ENCODE measurements at regions not wholly inside any gene's neighbourhood (a gene's known extent, or its start where the extent isn't known, plus 50 kb on each side); places are given as distances from the start of the nearest gene placed in this dataset.

DNA sequence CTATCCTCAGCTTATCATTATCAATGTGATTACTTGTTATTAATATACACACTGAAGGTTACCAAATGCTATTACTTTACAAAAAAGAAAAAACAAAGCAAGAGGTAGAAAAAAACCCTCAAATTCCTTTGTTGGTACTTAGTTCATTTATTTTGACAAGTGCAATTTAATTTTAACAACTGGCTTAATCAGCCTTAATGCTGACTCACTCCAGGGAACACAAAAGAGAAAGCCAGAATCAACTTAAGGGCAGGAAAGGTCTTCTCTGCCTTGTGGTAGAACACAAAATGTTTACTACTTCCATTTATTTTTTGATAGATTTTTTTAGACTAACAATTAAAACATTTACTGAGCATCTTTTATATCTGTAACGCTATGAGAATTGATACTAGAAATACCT lies 417.1 kb downstream of the PCDH17 start:
- no peak for DNase-seq (ENCODE audit: low read depth in 2 of 2)

DNA sequence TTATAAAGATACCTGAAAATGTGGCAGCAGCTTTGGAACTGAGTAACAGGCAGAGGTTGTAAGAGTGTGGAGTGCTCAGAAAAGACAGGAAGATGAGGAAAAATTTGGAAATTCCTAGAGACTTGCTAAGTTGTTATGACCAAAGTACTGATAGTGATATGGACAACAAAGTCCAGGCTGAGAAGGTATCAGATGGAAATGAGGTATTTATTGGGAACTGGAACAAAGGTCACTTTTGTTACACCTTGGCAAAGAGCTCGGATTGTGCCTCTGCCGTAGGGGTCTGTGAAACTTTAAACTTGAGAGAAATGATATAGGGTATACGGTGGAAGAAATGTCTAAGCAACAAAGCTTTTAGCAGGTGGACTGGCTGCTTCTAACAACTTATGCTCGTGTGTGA lies 419.9 kb downstream of the PCDH17 start:
- DNase-seq (ENCODE audit: low read depth in 2 of 2) = no peak

GRCh38 chr13:58051807-58052375 lies 420.3 kb downstream of the PCDH17 start:
- no peak for DNase-seq (ENCODE audit: low read depth in 2 of 2)

DNA sequence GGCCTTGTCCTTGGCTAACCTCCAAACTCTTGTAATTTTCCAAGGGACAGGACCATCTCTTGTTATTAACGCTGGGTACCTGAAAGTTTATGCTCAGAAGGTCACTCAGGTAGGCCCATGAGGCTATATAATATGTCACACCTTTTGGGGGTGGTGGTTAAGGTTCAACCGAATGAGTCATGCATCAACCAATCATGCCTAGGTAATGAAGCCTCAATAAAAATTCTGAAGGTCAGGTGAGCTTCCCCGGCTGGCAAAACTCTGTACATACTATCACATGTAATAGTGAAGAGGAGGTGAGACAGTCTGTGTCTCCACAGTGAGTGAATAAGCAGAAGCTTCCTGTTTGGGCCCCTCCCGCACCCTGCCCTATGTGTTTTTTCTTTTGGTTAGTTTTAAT lies 424.9 kb downstream of the PCDH17 start:
- DNase-seq (ENCODE audit: low read depth in 2 of 2) = no peak

DNA sequence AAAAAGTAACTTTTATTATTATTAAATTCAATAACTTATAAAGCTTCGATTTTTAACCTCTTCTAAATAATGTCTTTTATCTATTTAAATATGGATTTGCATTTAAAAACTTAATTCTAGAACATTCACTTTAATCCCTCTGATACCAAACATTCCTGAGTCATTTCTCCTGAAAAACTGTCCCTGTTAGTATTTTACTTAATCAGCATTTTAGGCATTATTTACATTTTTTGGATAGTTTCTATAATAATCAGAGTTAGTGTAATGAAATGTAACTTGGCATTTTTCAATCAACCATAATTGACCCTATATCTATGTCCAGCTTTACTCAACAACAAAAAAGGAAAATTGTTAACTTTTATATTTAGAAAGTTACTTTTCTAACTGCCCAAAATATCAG lies 428.1 kb downstream of the PCDH17 start:
- DNase-seq (ENCODE audit: low read depth in 2 of 2) = no peak

DNA sequence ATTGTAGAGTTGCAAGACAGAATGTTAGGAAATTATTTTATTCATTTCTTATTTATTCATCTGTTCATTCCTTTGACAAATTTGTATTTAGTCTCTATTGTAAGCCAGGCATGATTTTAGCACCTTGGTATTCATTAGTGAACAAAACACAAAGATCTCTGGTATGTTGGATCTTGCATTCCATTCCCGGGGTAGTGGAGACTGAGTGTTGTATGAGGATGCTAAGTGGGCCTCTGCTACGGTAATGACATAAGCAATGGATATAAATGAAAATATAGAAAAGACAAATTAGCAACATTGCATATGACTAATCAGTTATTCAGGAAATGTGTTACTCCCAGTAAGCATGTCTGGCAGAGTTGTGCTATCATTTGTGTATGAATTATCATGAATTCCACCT lies 449.3 kb downstream of the PCDH17 start:
- no peak for DNase-seq (ENCODE audit: low read depth in 2 of 2)

- DNase-seq (ENCODE audit: low read depth in 2 of 2) = no peak
These were observed 449.8 kb downstream of the PCDH17 start for GRCh38 chr13:58081301-58081820.

- DNase-seq (ENCODE audit: low read depth in 2 of 2) = no peak
These were observed 451.5 kb downstream of the PCDH17 start for GRCh38 chr13:58083064-58083463.

DNA sequence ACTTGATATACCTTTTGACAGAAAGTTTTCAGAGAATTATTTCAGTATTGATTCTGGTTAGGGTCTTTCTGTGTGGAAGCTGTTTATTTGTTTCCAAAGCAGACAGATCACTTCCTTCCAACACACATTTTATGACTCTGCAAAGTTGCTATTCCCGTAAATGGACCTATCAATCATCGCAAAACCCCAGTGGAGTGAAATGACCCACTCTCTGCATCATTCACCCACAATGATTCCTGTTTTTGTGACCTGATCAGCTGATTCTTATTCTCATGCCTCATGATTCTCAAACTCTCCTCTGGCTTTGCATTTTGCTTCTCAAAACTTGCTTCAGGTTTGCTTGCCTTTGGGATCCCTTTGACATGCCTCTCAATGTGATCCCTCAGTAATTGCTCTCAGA lies 453.7 kb downstream of the PCDH17 start:
- DNase-seq (ENCODE audit: low read depth in 2 of 2) = no peak

DNA sequence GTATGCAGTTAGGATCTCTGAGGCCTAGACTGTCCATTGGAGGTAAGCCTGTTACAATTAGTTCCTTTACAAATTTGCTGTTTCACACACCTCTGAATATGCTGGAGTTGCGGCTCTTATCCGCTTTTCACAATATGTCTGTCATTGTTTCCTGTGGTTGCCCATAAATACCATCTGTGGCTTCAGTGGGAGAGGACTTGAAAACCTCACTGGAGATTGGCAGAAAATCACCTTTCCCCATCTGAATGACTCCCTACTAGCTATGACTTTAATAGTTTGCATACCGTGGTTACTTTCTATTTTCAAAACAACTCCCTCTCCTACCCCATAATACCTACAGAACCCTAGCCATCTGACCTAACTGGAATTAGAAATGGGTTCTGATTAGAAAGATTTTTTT lies 454.3 kb downstream of the PCDH17 start:
- DNase-seq (ENCODE audit: low read depth in 2 of 2) = no peak

DNA sequence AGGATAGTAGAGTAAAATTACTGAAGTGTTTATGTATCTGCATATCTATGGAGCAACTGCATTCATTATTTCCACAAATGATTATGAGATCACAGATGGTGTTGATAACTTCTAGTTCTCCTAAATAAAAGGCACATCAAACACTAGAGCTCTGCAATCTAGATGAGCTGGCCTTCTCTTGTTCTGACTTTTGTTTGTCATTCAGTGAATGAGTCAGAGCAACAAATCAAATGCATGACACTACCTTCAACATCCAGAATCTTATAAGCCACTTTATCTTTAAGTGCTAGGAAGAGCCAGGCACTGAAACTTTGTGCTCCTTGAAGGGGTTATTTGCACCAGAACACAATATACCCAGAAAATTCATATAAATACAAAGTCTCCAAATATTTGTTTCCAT lies 456.0 kb downstream of the PCDH17 start:
- DNase-seq (ENCODE audit: low read depth in 2 of 2) = no peak

- no peak for DNase-seq (ENCODE audit: low read depth in 2 of 2)
These were observed 461.9 kb downstream of the PCDH17 start for GRCh38 chr13:58093394-58093793.

DNA sequence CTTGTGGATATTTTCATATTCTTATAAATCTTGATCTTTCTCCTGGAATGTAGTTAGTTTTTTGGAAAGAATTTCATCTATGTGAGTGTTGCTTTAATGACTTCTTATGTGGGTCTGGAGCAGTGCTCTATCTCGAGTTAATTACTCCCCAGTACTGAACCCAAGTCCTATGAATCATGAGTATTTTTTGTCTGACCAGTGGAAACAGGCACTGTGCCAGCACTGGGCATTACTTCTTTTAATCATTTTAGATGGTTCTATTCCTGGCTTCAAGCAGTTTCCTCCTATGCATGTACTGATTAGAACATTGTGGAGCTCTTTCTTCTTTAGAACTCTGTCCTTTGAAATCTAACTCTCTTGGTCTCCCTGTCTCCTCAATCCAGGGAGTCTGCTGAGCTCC lies 466.3 kb downstream of the PCDH17 start:
- DNase-seq (ENCODE audit: low read depth in 2 of 2) = no peak

DNA sequence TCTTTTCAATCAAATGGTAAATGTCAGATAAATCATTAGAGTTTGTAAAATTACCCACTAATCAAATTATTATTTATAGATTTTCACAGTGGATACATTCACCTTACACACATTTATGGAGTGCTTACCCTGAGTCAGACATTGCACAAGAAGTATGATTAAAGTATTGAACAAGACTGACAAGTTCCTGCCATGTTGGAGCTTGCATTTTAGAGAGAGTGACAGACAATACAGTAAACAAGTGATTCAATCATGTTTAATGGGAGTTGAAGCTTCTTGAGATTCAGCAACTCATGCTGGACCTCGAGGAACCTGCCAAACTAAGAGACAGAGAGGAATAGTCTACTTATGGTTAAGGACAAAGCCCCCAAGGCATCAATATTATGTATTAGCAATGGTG lies 487.8 kb downstream of the PCDH17 start:
- DNase-seq (ENCODE audit: low read depth in 2 of 2) = no peak

DNA sequence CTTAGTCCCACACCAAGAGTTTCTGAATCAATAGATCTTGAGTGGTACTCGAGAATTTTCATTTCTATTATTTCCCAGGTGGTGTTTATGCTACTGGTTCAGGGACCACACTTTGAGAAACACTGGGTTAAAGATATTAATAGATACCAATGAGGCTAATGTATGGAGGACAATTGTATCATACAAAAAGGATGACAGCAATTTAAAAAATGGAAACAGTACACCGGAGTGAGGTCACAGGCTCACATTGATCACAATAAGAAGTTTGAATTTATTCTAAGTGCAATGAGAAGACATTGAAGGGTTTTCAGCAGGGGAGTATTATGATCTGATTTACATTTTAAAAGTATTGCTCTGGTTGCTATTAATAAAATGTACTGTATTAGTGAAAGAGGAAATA lies 488.3 kb downstream of the PCDH17 start:
- DNase-seq (ENCODE audit: low read depth in 2 of 2) = no peak

DNA sequence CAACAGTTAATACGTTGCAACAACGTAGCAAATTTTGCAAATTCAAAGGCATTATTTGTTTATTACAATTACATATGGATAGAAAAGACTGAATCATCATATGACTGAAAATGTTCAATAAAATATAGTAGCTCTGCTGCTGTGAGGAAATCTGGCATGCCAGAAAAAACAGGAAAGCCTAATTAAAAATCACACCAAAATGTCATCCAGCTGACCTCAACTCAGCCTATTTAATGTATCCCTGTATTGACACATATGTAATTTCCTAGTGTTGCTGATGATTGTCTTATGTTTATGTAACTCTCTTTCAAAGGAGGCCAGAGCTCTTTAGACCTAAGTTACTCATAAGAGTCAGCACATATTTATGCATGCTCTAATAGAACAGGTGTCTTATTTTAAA lies 495.0 kb downstream of the PCDH17 start:
- no peak for DNase-seq (ENCODE audit: low read depth in 2 of 2)

DNA sequence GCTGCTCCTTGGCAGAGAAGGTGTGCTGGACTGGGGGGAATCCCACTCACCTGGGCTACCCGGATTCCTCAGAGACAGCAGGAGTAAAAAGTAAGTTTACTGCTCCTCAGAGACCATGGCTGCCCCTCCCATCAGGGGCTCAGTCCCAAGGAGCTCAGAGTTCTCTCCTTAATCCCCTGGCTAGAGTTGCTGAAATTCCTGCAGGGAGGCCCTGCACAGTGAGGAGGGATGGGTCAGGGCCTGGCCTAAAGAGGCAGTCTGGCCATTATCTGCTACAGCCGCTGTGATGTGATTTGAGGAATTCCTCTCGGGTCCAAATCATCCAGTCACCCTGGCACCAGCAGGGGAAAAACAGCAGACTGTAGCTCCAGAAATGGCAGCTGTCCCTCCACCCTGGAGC lies 502.5 kb downstream of the PCDH17 start:
- no peak for DNase-seq (ENCODE audit: low read depth in 2 of 2)

DNA sequence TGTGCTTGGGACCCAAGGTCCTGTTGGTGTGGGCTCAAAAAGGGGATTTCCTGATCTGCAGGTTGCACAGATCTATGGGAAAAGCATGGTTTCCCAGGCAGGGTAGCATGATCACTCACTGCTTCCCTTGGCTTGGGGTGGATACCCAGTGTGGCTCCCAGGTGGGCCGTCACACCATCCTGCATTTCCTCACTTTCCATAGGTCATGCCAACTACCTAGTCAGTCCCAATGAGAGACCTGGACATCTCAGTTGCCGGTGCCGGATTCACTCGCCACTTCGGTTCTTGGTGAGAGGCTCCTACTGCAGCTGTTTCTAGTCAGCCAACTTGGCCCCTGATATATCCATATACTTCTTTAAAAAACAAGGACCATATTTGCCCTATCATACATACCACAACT lies 503.0 kb downstream of the PCDH17 start:
- DNase-seq (ENCODE audit: low read depth in 2 of 2) = no peak

DNA sequence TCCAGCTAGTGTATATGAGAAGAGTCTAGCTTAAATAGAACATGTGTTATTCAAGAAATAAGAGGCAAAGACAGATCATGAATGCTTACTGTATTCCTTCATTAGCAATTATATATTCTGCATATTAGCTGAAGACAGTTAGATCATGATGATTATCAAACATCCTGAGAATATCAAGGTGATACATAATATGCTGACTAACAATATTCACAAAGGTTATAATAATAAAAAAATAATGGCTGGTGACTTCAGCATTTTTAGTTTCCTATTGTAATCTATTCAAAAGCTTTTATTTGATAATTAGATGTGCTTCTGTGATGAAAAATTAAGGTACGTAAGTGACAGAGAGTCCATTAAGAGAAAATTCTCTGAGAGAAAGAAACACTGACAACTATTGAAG lies 511.4 kb downstream of the PCDH17 start:
- DNase-seq (ENCODE audit: low read depth in 2 of 2) = no peak

- DNase-seq (ENCODE audit: low read depth in 2 of 2) = no peak
These were observed 513.1 kb downstream of the PCDH17 start for GRCh38 chr13:58144616-58145015.

- DNase-seq (ENCODE audit: low read depth in 2 of 2) = no peak
These were observed 519.9 kb downstream of the PCDH17 start for GRCh38 chr13:58151452-58151851.

GRCh38 chr13:58160980-58161379 lies 529.4 kb downstream of the PCDH17 start:
- no peak for DNase-seq (ENCODE audit: low read depth in 2 of 2)

GRCh38 chr13:58165617-58166016 lies 534.1 kb downstream of the PCDH17 start:
- no peak for DNase-seq (ENCODE audit: low read depth in 2 of 2)

DNA sequence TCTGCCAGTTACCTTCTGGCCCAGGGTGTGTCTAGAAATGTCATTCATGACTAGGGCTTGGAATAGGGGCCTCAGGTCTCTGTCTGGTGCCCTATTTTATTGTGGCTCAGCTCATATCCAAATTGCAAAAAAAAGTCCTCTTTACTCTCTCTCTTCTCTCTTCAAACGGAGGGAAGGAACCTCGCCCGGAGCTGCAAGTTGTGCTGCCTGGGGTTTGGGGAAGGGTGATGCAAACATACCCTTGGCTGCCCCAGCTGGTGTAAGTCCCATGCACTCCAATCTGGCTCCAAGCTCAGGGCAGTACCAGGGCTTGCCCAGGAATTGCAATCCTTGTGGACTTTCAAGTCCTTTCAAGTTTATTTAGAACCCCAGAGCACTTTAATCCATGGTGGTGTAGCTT lies 549.6 kb downstream of the PCDH17 start:
- no peak for DNase-seq (ENCODE audit: low read depth in 2 of 2)

Measured in stimulated activated CD4-positive, alpha-beta T cell treated with anti-CD3 and anti-CD28 coated beads, Interleukin-15, amount 100 ng/mL, for 48 hours (primary cell).